ENCODE measurements at regions not wholly inside any gene's neighbourhood (a gene's known extent, or its start where the extent isn't known, plus 50 kb on each side); places are given as distances from the start of the nearest gene placed in this dataset.
"Not testable (repeated sequence)": the region's sequence is repeated elsewhere in the genome, so short reads cannot be mapped to it uniquely, and the experiment has no call there.

DNA sequence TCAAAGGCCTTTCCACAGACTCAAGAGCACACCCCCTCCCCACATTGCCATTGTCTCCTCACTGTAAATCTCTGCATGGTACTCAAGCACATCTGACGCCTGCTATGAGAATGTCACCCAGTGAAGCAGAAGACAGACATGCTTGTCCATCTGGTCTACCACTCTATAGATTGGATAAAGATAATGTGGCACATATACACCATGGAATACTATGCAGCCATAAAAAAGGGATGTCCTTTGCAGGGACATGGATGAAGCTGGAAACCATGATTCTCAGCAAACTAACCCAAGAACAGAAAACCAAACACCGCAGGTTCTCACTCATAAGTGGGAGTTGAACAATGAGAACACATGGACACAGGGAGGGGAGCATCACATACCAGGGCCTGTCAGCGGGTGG lies 503.4 kb upstream of the RUNX1 start:
- H3K4me3 ChIP-seq (ENCODE audit: low read depth in 1 of 2, low read length in 2 of 2); H3K9me3 ChIP-seq (ENCODE audit: control insufficient read depth in 1 of 2, low read length in 2 of 2); H3K4me1 ChIP-seq (ENCODE audit: control insufficient read depth in 1 of 2, insufficient read depth in 2 of 2, low read length in 2 of 2); H3K36me3 ChIP-seq (ENCODE audit: control insufficient read depth in 1 of 2, insufficient read depth in 2 of 2, low read length in 2 of 2); H3K27ac ChIP-seq (ENCODE audit: low read length); H3K27me3 ChIP-seq (ENCODE audit: low read depth, low read length): not testable (repeated sequence)

DNA sequence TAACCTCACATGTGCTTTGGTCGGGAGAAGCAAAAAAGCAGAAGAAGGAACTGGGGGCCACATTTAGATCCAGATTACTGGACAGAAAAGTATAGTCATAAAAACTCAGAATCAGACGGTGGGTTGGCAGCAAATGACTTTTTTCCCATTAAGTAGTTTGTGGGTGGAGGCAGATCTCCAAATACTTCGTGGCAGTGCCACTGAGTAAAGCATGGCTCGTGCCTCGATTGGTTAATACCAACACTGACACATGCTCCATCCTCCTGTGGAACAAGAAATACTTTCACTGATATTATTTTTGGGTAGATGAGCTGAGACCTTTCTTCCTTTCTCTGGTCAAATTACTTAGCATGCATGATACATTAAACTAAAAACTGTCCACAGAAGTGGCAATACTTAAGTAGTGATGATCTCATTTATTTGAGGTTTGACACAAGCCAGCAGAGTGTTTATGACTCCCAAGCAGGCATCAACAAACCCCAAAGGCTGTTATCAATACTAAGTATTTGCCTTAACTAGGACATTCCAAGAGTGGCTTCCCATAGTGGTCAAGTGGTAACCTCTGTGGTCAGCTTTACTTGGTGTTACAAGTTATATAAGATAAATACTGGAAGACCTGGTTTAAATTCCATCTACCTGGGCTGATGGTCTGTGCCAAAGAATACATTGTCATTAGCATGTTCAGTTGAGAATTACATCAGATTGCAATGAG lies 500.0 kb upstream of the RUNX1 start:
- Histone ChIP-seq H3K36me3 (ENCODE audit: control insufficient read depth in 1 of 2, insufficient read depth in 2 of 2, low read length in 2 of 2) (no peaks in the 10 kb centered on the region), H3K27ac (ENCODE audit: low read length) (no peak overlapping the region), H3K4me3 (ENCODE audit: low read depth in 1 of 2, low read length in 2 of 2) (no peak overlapping the region), H3K4me1 (ENCODE audit: control insufficient read depth in 1 of 2, insufficient read depth in 2 of 2, low read length in 2 of 2) (no peaks in the 10 kb centered on the region), H3K9me3 (ENCODE audit: control insufficient read depth in 1 of 2, low read length in 2 of 2) (no peaks in the 10 kb centered on the region), H3K27me3 (ENCODE audit: low read depth, low read length) (no peaks in the 10 kb centered on the region)

DNA sequence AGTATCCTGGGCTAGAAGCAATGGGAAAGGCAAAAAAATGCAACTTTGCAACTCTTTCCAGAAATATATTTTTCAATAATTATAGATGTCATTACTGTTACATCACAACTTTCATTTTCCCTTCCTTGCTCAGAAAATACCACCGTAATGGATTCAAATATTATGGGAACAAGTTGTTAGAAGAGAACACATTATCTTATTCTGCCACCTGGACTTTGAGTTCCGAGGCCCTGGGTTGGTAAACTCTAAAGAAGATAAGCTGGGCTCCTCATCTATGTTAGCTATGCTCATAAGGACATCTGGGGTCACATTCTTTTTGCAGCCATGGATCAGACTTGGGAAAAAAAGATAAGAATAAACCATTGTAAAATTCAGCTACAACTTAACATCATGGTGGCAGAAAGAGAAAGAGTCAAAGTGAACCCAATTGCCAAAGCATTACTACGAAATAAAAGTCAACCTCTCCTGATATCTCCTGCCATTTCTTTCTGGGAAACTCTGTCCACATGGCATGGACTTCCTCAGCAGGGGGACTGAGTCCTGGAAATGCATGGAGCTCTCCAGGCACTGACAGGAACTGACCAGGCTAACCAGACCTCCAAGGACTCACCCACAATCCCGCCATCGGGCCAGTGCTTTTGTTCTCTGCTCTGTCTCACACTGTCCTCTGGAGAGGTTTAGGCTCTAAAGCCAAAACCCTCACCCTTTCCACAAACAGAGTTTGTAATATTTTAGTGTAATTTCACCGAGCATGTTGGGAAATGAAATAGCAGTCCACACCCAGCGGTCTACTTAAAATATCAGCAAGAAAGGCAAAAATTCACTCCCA lies 499.1 kb upstream of the RUNX1 start:
- no peaks in the 10 kb centered on the region for H3K27me3 ChIP-seq (ENCODE audit: low read depth, low read length)
- H3K4me3 ChIP-seq (ENCODE audit: low read depth in 1 of 2, low read length in 2 of 2): no peak overlapping the region
- no peaks in the 10 kb centered on the region for H3K36me3 ChIP-seq (ENCODE audit: control insufficient read depth in 1 of 2, insufficient read depth in 2 of 2, low read length in 2 of 2)
- no peak overlapping the region for H3K27ac ChIP-seq (ENCODE audit: low read length)
- no peaks in the 10 kb centered on the region for H3K4me1 ChIP-seq (ENCODE audit: control insufficient read depth in 1 of 2, insufficient read depth in 2 of 2, low read length in 2 of 2)
- no peaks in the 10 kb centered on the region for H3K9me3 ChIP-seq (ENCODE audit: control insufficient read depth in 1 of 2, low read length in 2 of 2)

DNA sequence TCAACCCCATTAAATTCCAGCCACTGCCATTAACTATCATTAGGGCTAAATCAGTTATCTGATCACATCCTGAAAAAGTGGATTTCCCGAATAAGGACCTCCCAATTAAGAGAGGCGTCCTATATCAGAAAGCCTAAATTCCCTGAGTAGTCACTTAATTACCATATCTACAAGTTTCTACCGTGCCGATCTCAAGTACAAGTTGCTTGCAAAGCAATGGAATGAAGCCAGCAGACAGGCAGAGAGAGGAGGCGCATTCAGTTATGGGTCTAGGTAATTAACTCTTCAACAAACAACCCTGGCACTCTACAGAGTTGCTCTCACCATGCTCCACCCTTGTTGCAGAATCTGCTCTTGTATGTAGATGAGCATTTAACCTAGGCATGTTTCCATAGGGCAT lies 494.6 kb upstream of the RUNX1 start:
- H3K36me3 ChIP-seq (ENCODE audit: control insufficient read depth in 1 of 2, insufficient read depth in 2 of 2, low read length in 2 of 2): no peaks in the 10 kb centered on the region
- no peaks in the 10 kb centered on the region for H3K4me1 ChIP-seq (ENCODE audit: control insufficient read depth in 1 of 2, insufficient read depth in 2 of 2, low read length in 2 of 2)
- no peak overlapping the region for H3K4me3 ChIP-seq (ENCODE audit: low read depth in 1 of 2, low read length in 2 of 2)
- H3K27me3 ChIP-seq (ENCODE audit: low read depth, low read length): no peaks in the 10 kb centered on the region
- no peaks in the 10 kb centered on the region for H3K9me3 ChIP-seq (ENCODE audit: control insufficient read depth in 1 of 2, low read length in 2 of 2)
- H3K27ac ChIP-seq (ENCODE audit: low read length): no peak overlapping the region

DNA sequence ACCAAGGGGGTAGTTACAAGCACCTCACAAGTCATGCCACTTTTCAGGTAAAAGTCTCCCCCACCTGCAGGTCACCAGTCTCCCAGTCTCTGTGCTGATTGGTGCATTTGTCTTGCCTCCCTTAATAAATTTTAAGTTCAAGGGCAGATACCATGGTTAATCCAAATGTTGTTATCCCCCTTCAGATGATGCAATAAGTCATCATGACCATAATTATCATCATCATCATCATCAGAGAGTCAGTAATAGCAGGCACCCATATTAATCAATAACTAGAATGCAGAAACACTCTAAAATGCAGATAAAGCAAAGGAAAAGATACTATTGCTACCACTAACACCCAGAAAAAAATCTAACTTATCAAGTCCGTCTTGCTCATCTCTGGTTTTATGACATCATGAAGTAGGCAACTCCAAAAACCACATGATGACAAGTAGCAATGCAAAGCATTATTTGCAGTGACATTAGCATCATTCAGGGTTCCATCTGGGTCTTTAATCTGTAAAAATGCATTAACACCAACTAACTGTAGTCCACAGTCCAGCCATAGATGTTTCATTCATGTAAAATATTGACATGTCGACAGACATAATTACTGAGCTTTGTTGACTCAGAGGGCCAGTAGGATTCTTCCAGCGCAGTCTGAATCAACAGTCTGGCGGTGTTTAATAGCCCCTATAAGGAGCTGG lies 492.0 kb upstream of the RUNX1 start:
- Histone ChIP-seq H3K4me1 (ENCODE audit: control insufficient read depth in 1 of 2, insufficient read depth in 2 of 2, low read length in 2 of 2) (no peaks in the 10 kb centered on the region), H3K36me3 (ENCODE audit: control insufficient read depth in 1 of 2, insufficient read depth in 2 of 2, low read length in 2 of 2) (no peaks in the 10 kb centered on the region), H3K27ac (ENCODE audit: low read length) (no peak overlapping the region), H3K27me3 (ENCODE audit: low read depth, low read length) (no peaks in the 10 kb centered on the region), H3K9me3 (ENCODE audit: control insufficient read depth in 1 of 2, low read length in 2 of 2) (no peaks in the 10 kb centered on the region), H3K4me3 (ENCODE audit: low read depth in 1 of 2, low read length in 2 of 2) (no peak overlapping the region)

DNA sequence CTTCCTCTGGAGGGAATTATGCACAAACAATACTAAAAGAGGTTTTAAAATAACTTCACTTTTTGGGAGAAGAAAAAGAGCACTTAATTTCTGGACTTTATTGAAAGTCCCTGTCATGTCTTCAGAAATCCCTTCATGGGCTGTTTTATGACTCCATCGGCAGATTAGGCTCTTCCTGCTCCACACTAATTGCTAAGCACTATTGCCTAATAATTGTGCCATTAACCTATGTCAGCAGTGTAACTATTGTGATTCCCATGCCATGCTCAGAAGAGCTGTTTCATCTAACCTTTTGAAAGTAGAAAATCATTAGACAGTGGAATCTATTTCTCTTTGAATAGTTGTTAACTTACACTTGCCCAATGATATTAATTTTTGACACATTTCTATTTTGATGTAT lies 489.3 kb upstream of the RUNX1 start:
- Histone ChIP-seq H3K36me3 (ENCODE audit: control insufficient read depth in 1 of 2, insufficient read depth in 2 of 2, low read length in 2 of 2) (no peaks in the 10 kb centered on the region), H3K27ac (ENCODE audit: low read length) (no peak overlapping the region), H3K4me1 (ENCODE audit: control insufficient read depth in 1 of 2, insufficient read depth in 2 of 2, low read length in 2 of 2) (no peaks in the 10 kb centered on the region), H3K27me3 (ENCODE audit: low read depth, low read length) (no peaks in the 10 kb centered on the region), H3K9me3 (ENCODE audit: control insufficient read depth in 1 of 2, low read length in 2 of 2) (no peaks in the 10 kb centered on the region), H3K4me3 (ENCODE audit: low read depth in 1 of 2, low read length in 2 of 2) (no peak overlapping the region)

DNA sequence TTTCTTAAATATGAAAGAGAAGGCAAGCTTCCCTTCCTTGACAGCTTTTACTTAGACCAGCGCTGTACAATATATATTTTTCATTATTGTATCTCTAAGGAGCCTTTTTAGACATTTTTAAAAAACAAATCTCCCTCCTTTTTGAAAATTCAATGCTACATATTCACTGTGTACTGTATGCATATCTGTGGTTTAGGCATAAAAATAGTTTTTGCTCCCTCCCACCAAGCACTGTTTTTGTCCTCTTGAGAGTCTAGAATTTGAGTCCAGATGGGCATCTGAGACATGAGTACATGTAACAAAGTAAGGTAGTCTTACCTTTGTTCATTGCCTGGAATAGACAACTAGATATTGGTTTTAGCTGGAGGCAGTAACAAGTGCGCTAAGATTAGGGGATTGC lies 488.5 kb upstream of the RUNX1 start:
- H3K27me3 ChIP-seq (ENCODE audit: low read depth, low read length): no peaks in the 10 kb centered on the region
- H3K9me3 ChIP-seq (ENCODE audit: control insufficient read depth in 1 of 2, low read length in 2 of 2): no peaks in the 10 kb centered on the region
- H3K36me3 ChIP-seq (ENCODE audit: control insufficient read depth in 1 of 2, insufficient read depth in 2 of 2, low read length in 2 of 2): no peaks in the 10 kb centered on the region
- no peaks in the 10 kb centered on the region for H3K4me1 ChIP-seq (ENCODE audit: control insufficient read depth in 1 of 2, insufficient read depth in 2 of 2, low read length in 2 of 2)
- no peak overlapping the region for H3K4me3 ChIP-seq (ENCODE audit: low read depth in 1 of 2, low read length in 2 of 2)
- H3K27ac ChIP-seq (ENCODE audit: low read length): no peak overlapping the region

DNA sequence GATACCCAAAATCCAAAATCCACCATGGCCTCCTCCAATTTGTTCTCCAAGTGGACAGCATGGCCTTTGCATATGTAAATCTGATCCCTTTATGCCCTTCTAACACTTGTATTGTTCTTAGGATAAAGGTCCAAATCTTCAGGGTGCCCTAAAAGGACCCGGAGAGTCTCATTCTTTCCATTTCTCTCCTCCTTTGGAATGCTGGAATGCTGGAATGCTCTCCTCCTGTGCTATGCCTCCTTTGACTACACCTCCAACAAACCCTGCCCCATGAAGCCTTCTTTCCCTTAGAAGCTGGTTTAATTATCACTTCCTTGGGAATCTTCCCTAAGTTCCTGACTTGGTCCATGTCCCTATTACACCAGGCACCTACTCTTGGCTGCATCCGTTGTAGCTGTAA lies 484.8 kb upstream of the RUNX1 start:
- H3K9me3 ChIP-seq (ENCODE audit: control insufficient read depth in 1 of 2, low read length in 2 of 2): no peaks in the 10 kb centered on the region
- no peaks in the 10 kb centered on the region for H3K36me3 ChIP-seq (ENCODE audit: control insufficient read depth in 1 of 2, insufficient read depth in 2 of 2, low read length in 2 of 2)
- no peak overlapping the region for H3K27ac ChIP-seq (ENCODE audit: low read length)
- no peaks in the 10 kb centered on the region for H3K27me3 ChIP-seq (ENCODE audit: low read depth, low read length)
- no peaks in the 10 kb centered on the region for H3K4me1 ChIP-seq (ENCODE audit: control insufficient read depth in 1 of 2, insufficient read depth in 2 of 2, low read length in 2 of 2)
- no peak overlapping the region for H3K4me3 ChIP-seq (ENCODE audit: low read depth in 1 of 2, low read length in 2 of 2)

DNA sequence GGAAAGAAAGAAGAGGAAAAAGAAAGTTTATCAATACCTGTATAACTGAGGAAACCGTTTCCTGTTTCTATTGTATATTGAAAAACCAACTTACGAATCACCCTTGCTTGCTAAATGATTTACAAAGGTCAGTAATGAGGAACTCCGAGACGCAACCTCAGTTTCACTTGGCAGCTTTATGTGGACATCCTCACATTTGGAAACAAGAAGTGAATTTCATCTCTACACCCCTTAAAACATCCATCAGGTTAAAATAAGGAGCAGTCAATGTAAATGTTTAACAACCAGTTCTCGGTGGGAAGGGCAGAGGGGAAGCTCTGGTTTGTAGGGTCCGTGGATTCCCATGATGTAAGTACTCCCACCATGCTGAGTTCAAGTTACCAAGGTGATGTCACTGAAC lies 481.7 kb upstream of the RUNX1 start:
- no peak overlapping the region for H3K4me3 ChIP-seq (ENCODE audit: low read depth in 1 of 2, low read length in 2 of 2)
- H3K36me3 ChIP-seq (ENCODE audit: control insufficient read depth in 1 of 2, insufficient read depth in 2 of 2, low read length in 2 of 2): no peaks in the 10 kb centered on the region
- peaks cover 0 to 11% of the 10 kb centered on the region in 2 donors for H3K4me1 ChIP-seq (ENCODE audit: control insufficient read depth in 1 of 2, insufficient read depth in 2 of 2, low read length in 2 of 2)
- no peaks in the 10 kb centered on the region for H3K27me3 ChIP-seq (ENCODE audit: low read depth, low read length)
- no peak overlapping the region for H3K27ac ChIP-seq (ENCODE audit: low read length)
- no peaks in the 10 kb centered on the region for H3K9me3 ChIP-seq (ENCODE audit: control insufficient read depth in 1 of 2, low read length in 2 of 2)

DNA sequence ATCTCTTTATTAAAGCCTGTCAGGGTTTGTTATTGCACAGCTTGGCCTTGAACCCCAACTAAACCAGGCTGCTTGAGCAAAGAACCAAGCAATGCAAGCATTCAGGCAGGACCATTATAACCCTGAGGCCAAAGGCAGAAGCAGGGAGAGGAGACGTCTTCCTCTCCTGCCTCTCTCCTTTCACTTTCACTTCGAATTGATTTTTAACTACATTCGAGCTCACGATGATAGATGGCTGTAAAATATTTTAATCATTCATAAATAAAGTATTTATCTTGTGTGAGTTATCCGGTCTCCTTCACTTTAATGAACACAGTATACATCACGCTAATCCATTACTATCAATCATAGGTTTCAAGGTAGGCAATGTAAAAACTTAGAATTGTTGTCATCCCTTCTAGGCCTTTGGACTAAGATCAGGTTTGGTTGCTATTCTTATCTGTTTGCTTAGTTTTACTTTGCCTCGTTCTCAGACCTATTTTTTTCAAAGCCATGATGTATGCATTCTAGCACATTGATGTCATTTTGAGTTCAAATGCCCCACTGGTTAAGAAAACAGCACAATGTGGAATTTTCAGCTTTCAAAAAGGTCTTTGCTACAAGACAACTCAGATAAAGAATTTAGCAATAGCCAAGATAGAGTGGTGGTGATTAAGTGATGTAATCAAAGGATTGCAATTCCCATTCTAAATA lies 480.2 kb upstream of the RUNX1 start:
- no peaks in the 10 kb centered on the region for H3K27me3 ChIP-seq (ENCODE audit: low read depth, low read length)
- peak overlapping the region; percentile 71 for H3K27ac ChIP-seq (ENCODE audit: low read length)
- H3K4me3 ChIP-seq (ENCODE audit: low read depth in 1 of 2, low read length in 2 of 2): peak overlapping the region; percentile 60 to 75
- no peaks in the 10 kb centered on the region for H3K9me3 ChIP-seq (ENCODE audit: control insufficient read depth in 1 of 2, low read length in 2 of 2)
- H3K36me3 ChIP-seq (ENCODE audit: control insufficient read depth in 1 of 2, insufficient read depth in 2 of 2, low read length in 2 of 2): no peaks in the 10 kb centered on the region
- peaks cover 0 to 11% of the 10 kb centered on the region in 2 donors for H3K4me1 ChIP-seq (ENCODE audit: control insufficient read depth in 1 of 2, insufficient read depth in 2 of 2, low read length in 2 of 2)
